SK-N-SH (cell line): ENCODE measurements at regions not wholly inside any gene's neighbourhood (a gene's known extent, or its start where the extent isn't known, plus 50 kb on each side); places are given as distances from the start of the nearest gene placed in this dataset.

Experiments used
- CTCF ChIA-PET: fragments of 300-600, 350-600 bp; formaldehyde crosslinking; extraction: SDS; loops from one replicate; lab custom pipeline; 2021; lab: Yijun Ruan, JAX
- POLR2A ChIA-PET: fragments of 350-600 bp; sonication (Branson Sonifier 250); formaldehyde crosslinking; extraction: SDS; loops from one replicate; lab custom pipeline; 2020; ENCODE audit warnings: antibody characterized with exemption, inconsistent platforms; lab: Yijun Ruan, JAX
- DNase-seq: peaks from one replicate; pipeline ENCODE4 v3.0.0; 2012
- H2AFZ ChIP-seq: fragments of 200-600 bp; sonication (generic); 2 replicates; pipeline ENCODE4 v1.8.1; 2016; ENCODE audit warnings: antibody characterized with exemption, mild to moderate bottlenecking, low read depth
- H3F3A ChIP-seq: fragments of 200-600 bp; sonication (generic); replicated peaks from 2 replicates; pipeline ENCODE3; 2016; ENCODE audit warnings: antibody characterized with exemption, mild to moderate bottlenecking; ENCODE audit not compliant: insufficient read depth
- H3K27ac ChIP-seq, 2 experiments: fragments of 200-500 bp in 1 of 2; fragments of 200-600 bp in 1 of 2; sonication (Bioruptor generic) in 1 of 2; sonication (generic), shearing (Covaris generic) in 1 of 2; 2 replicates each; pipeline versions ENCODE4 v1.5.1 to v1.6.1; 2014 to 2016; ENCODE audit warnings: low read depth in 2 of 2, inconsistent platforms in 1 of 2, low read length in 1 of 2, mild to moderate bottlenecking in 1 of 2, mixed read lengths in 1 of 2
- H3K27me3 ChIP-seq: fragments of 200-600 bp; sonication (generic), shearing (Covaris generic); 2 replicates; pipeline ENCODE4 v1.6.1; 2016; ENCODE audit warnings: mixed run types; ENCODE audit not compliant: insufficient read depth
- H3K36me3 ChIP-seq, 2 experiments: fragments of 200-500 bp in 1 of 2; fragments of 200-600 bp in 1 of 2; sonication (Bioruptor generic) in 1 of 2; sonication (generic) in 1 of 2; replicated peaks in 1 of 2; 2 replicates each; pipeline versions ENCODE3 to v1.5.1; 2014 to 2016; ENCODE audit warnings: low read length in 1 of 2, mild to moderate bottlenecking in 1 of 2; ENCODE audit not compliant: insufficient read depth in 2 of 2, control insufficient read depth in 1 of 2
- H3K4me1 ChIP-seq, 2 experiments: fragments of 200-500 bp in 1 of 2; fragments of 200-600 bp in 1 of 2; sonication (Bioruptor generic) in 1 of 2; sonication (generic), shearing (Covaris generic) in 1 of 2; 2 replicates each; pipeline versions ENCODE4 v1.5.1 to v1.6.1; 2014 to 2016; ENCODE audit warnings: low read depth in 1 of 2, low read length in 1 of 2, mixed run types in 1 of 2; ENCODE audit not compliant: insufficient read depth in 2 of 2, control insufficient read depth in 1 of 2
- H3K4me2 ChIP-seq: fragments of 200-600 bp; sonication (generic), shearing (Covaris generic); 2 replicates; pipeline ENCODE4 v1.6.1; 2017; ENCODE audit warnings: mixed run types
- H3K4me3 ChIP-seq, 2 experiments: fragments of 200-500 bp in 1 of 2; fragments of 200-600 bp in 1 of 2; sonication (Bioruptor generic) in 1 of 2; sonication (generic), shearing (Covaris generic) in 1 of 2; 2 replicates each; pipeline versions ENCODE4 v1.5.1 to v1.8.1; 2014 to 2016; ENCODE audit warnings: low read depth in 2 of 2, inconsistent platforms in 1 of 2, low read length in 1 of 2, mild to moderate bottlenecking in 1 of 2, mixed read lengths in 1 of 2, moderate library complexity in 1 of 2
- H3K79me2 ChIP-seq: fragments of 200-600 bp; sonication (generic); 2 replicates; pipeline ENCODE4 v1.8.1; 2017; ENCODE audit warnings: mild to moderate bottlenecking; ENCODE audit not compliant: insufficient read depth
- H3K9ac ChIP-seq: fragments of 200-600 bp; sonication (generic); 2 replicates; pipeline ENCODE4 v1.6.1; 2017; ENCODE audit warnings: mixed run types
- H3K9me2 ChIP-seq: fragments of 200-600 bp; sonication (generic); 2 replicates; pipeline ENCODE4 v1.6.1; 2017; ENCODE audit warnings: mixed run types
- H3K9me3 ChIP-seq: fragments of 200-600 bp; sonication (generic); 2 replicates; pipeline ENCODE4 v1.6.1; 2017; ENCODE audit warnings: mixed run types, mild to moderate bottlenecking, moderate library complexity
- H4K20me1 ChIP-seq: fragments of 200-600 bp; sonication (generic); 2 replicates; pipeline ENCODE4 v1.6.1; 2017; ENCODE audit warnings: mild to moderate bottlenecking, mixed run types; ENCODE audit not compliant: insufficient read depth
- CHD2 ChIP-seq: fragments of 150-350 bp; IDR thresholded peaks from 2 replicates; pipeline ENCODE4 v1.6.1; 2018; ENCODE audit warnings: low read length; ENCODE audit not compliant: partially characterized antibody
- ELF1 ChIP-seq: IDR thresholded peaks from 2 replicates; pipeline ENCODE4 v1.4.0; 2012
- EP300 ChIP-seq, 2 experiments: IDR thresholded peaks; 2 replicates each; pipeline versions ENCODE4 v1.4.0 to v1.6.1; 2012; ENCODE audit warnings: borderline replicate concordance in 1 of 2, low read depth in 1 of 2, low read length in 1 of 2
- EZH2phosphoT487 ChIP-seq: fragments of 200-600 bp; sonication (generic); IDR thresholded peaks from 2 replicates; pipeline ENCODE4 v1.6.1; 2017; ENCODE audit warnings: low read depth, mixed run types, mild to moderate bottlenecking, antibody characterized with exemption, moderate library complexity, borderline replicate concordance
- IRF3 ChIP-seq: fragments of 150-350 bp; IDR thresholded peaks from 2 replicates; pipeline ENCODE4 v1.6.1; 2016; ENCODE audit warnings: mild to moderate bottlenecking, low read depth, low read length
- JUND ChIP-seq: IDR thresholded peaks from 2 replicates; pipeline ENCODE4 v1.4.0; 2012
- MAX ChIP-seq: IDR thresholded peaks from 2 replicates; pipeline ENCODE4 v1.4.0; 2012; ENCODE audit warnings: low read depth
- MEF2A ChIP-seq: IDR thresholded peaks from 2 replicates; pipeline ENCODE4 v1.4.0; 2012; ENCODE audit warnings: low read depth, borderline replicate concordance
- NFIC ChIP-seq: IDR thresholded peaks from 2 replicates; pipeline ENCODE4 v1.4.0; 2012; ENCODE audit warnings: borderline replicate concordance
- NRF1 ChIP-seq: IDR thresholded peaks from 2 replicates; pipeline ENCODE4 v1.6.1; 2012; ENCODE audit warnings: low read depth, mild to moderate bottlenecking, low read length
- POLR2AphosphoS5 ChIP-seq: IDR thresholded peaks from 2 replicates; pipeline ENCODE4 v1.6.1; 2012; ENCODE audit warnings: low read depth, low read length
- RFX5 ChIP-seq: IDR thresholded peaks from 2 replicates; pipeline ENCODE4 v1.6.1; 2012; ENCODE audit warnings: mild to moderate bottlenecking, improper control_type of control experiment, low read length
- ZBTB33 ChIP-seq: IDR thresholded peaks from 2 replicates; pipeline ENCODE4 v1.4.0; 2012; ENCODE audit warnings: low read depth, borderline replicate concordance
- WGBS: methylation state at CpG from one replicate; pipeline ENCODE4 v1.1.6; 2017; ENCODE audit warnings: low lambda C conversion rate; 5-methylcytosine and 5-hydroxymethylcytosine counted together
- TF ChIP-seq, protein P1 (sequence below): IDR thresholded peaks from 2 replicates; pipeline ENCODE4 v1.4.0; 2012; ENCODE audit warnings: low read depth, borderline replicate concordance

GRCh38 chr13:40211586-40211968 is 454.9 kb downstream of the FOXO1 start:
- Histone ChIP-seq H3K27ac (no peak overlapping the region), H2AFZ (no peak overlapping the region), H4K20me1 (no peaks in the 10 kb centered on the region), H3F3A (no peaks in the 10 kb centered on the region), H3K79me2 (no peaks in the 10 kb centered on the region), H3K36me3 (no peaks in the 10 kb centered on the region), H3K4me3 (no peak overlapping the region), H3K27me3 (no peaks in the 10 kb centered on the region), H3K9me2 (no peaks in the 10 kb centered on the region), H3K9me3 (no peaks in the 10 kb centered on the region), H3K4me2 (no peak overlapping the region), H3K9ac (no peak overlapping the region), H3K4me1 (peaks cover 0 to 7% of the 10 kb centered on the region in 2 experiments; a peak in 1 of 4 replicates)
- ChIA-PET POLR2A (no interaction called here), CTCF (no interaction called here)
- no peak for DNase-seq
- no peak for TF ChIP-seq ELF1
- WGBS = 78% methylated on average over 3 of the region's 3 CpGs

GRCh38 chr13:40213779-40214178 is 452.7 kb downstream of the FOXO1 start:
- Histone ChIP-seq H3F3A (no peaks in the 10 kb centered on the region), H3K79me2 (no peaks in the 10 kb centered on the region), H4K20me1 (no peaks in the 10 kb centered on the region), H3K9ac (no peak overlapping the region), H3K9me3 (no peaks in the 10 kb centered on the region), H3K4me1 (peaks cover 0 to 7% of the 10 kb centered on the region in 2 experiments; a peak in 1 of 4 replicates), H2AFZ (no peak overlapping the region), H3K4me3 (no peak overlapping the region), H3K27ac (no peak overlapping the region), H3K36me3 (no peaks in the 10 kb centered on the region), H3K4me2 (no peak overlapping the region), H3K27me3 (no peaks in the 10 kb centered on the region), H3K9me2 (no peaks in the 10 kb centered on the region)
- TF ChIP-seq NRF1 (no peak), CHD2 (no peak), IRF3 (no peak)
- TF ChIP-seq, protein P1, sequence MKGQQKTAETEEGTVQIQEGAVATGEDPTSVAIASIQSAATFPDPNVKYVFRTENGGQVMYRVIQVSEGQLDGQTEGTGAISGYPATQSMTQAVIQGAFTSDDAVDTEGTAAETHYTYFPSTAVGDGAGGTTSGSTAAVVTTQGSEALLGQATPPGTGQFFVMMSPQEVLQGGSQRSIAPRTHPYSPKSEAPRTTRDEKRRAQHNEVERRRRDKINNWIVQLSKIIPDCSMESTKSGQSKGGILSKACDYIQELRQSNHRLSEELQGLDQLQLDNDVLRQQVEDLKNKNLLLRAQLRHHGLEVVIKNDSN = no peak
- ChIA-PET POLR2A (no interaction called here), CTCF (no interaction called here)
- DNase-seq = no peak

GRCh38 chr13:40215311-40215710 is 451.1 kb downstream of the FOXO1 start:
- Histone ChIP-seq H3K4me3 (no peak overlapping the region), H3K79me2 (no peaks in the 10 kb centered on the region), H4K20me1 (no peaks in the 10 kb centered on the region), H3F3A (no peaks in the 10 kb centered on the region), H3K4me2 (no peak overlapping the region), H3K36me3 (no peaks in the 10 kb centered on the region), H3K9me2 (no peaks in the 10 kb centered on the region), H3K27ac (no peak overlapping the region), H2AFZ (no peak overlapping the region), H3K27me3 (no peaks in the 10 kb centered on the region), H3K9me3 (no peaks in the 10 kb centered on the region), H3K9ac (no peak overlapping the region), H3K4me1 (no peaks in the 10 kb centered on the region)
- POLR2A ChIA-PET = no interaction called here
- DNase-seq = no peak
- CTCF ChIA-PET = no interaction called here
- 86% methylated on average over 1 of the region's 1 CpG for WGBS
- TF ChIP-seq JUND (no peak), MAX (no peak), RFX5 (no peak), EP300 (IDR thresholded peaks at IDR 0.05; ENCODE audit: borderline replicate concordance in 1 of 2, low read depth in 1 of 2, low read length in 1 of 2) (no peak), IRF3 (no peak), ZBTB33 (no peak), NFIC (no peak), POLR2AphosphoS5 (no peak), MEF2A (no peak), EZH2phosphoT487 (no peak)
